ENCODE measurements at regions not wholly inside any gene's neighbourhood (a gene's known extent, or its start where the extent isn't known, plus 50 kb on each side); places are given as distances from the start of the nearest gene placed in this dataset.

- TF ChIP-seq POLR2A (IDR thresholded peaks at IDR 0.05) (no peak), CTCF (IDR thresholded peaks at IDR 0.05) (no peak)
Observed at GRCh38 chr11:95512177-95512576, 277.4 kb downstream of the FAM76B start.

All from right lobe of liver (tissue), 4 donors.